BJ (cell line): ENCODE measurements at regions not wholly inside any gene's neighbourhood (a gene's known extent, or its start where the extent isn't known, plus 50 kb on each side); places are given as distances from the start of the nearest gene placed in this dataset.

ENCODE experiments used
- CTCF ChIA-PET: fragments of 350-600 bp; formaldehyde crosslinking; extraction: SDS; loops from one replicate; lab custom pipeline; 2021; ENCODE audit warnings: antibody characterized with exemption, inconsistent platforms; lab: Yijun Ruan, JAX
- POLR2A ChIA-PET: fragments of 300-600 bp; sonication (Branson Sonifier 250); formaldehyde crosslinking; extraction: SDS; loops from one replicate; lab custom pipeline; 2021; ENCODE audit warnings: antibody characterized with exemption; lab: Charles Lee
- DNase-seq: peaks from one replicate; pipeline ENCODE4 v3.0.0-alpha.2; 2011; ENCODE audit warnings: low read depth
- H3K27me3 ChIP-seq: 2 replicates; pipeline ENCODE4 v1.6.0; 2011; ENCODE audit warnings: low read length; ENCODE audit not compliant: control insufficient read depth, insufficient read depth
- H3K36me3 ChIP-seq: 2 replicates; pipeline ENCODE4 v1.5.1; 2011; ENCODE audit warnings: low read length; ENCODE audit not compliant: control insufficient read depth, insufficient read depth
- H3K4me3 ChIP-seq: 2 replicates; pipeline ENCODE4 v1.5.1; 2011; ENCODE audit warnings: low read depth, mild to moderate bottlenecking, control low read depth, low read length
- TF ChIP-seq, protein P1 (sequence below): IDR thresholded peaks from 2 replicates; pipeline ENCODE4 v1.5.1; 2011; ENCODE audit warnings: low read depth, mild to moderate bottlenecking, control low read depth, inconsistent platforms, low read length, moderate library complexity; ENCODE audit not compliant: insufficient read depth

DNA sequence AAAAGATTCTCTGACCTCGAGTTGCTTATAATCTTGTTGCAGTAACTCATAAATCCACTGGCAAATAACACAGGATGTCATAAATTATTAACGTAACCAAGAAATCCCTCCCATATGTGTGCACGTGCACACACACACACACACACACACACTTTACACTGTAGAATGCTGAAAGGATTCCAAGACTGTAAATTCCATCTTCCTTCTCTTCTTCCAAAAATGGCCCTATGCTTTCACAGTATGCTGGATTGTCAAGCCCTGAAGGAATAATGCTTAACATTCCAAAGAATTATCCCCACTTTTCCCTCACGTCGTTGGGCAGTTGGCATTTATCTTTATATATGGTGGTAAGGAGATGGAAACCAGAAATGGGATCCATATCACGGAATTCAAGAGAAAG lies 117.5 kb upstream of the CRIM1 start:
- TF ChIP-seq, protein P1, sequence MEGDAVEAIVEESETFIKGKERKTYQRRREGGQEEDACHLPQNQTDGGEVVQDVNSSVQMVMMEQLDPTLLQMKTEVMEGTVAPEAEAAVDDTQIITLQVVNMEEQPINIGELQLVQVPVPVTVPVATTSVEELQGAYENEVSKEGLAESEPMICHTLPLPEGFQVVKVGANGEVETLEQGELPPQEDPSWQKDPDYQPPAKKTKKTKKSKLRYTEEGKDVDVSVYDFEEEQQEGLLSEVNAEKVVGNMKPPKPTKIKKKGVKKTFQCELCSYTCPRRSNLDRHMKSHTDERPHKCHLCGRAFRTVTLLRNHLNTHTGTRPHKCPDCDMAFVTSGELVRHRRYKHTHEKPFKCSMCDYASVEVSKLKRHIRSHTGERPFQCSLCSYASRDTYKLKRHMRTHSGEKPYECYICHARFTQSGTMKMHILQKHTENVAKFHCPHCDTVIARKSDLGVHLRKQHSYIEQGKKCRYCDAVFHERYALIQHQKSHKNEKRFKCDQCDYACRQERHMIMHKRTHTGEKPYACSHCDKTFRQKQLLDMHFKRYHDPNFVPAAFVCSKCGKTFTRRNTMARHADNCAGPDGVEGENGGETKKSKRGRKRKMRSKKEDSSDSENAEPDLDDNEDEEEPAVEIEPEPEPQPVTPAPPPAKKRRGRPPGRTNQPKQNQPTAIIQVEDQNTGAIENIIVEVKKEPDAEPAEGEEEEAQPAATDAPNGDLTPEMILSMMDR: no peak
- Histone ChIP-seq H3K4me3 (no peak overlapping the region), H3K27me3 (no peaks in the 10 kb centered on the region; the same call in 1 of the 2 replicates), H3K36me3 (no peaks in the 10 kb centered on the region)
- DNase-seq: peak; percentile 19
- ChIA-PET POLR2A (interaction anchor here (0.6 to 1.0 kb wide), 2 partner anchors 115 to 225 kb away, joined by 3 read pairs; no protein-coding TSS in a partner anchor), CTCF (no interaction called here)

DNA sequence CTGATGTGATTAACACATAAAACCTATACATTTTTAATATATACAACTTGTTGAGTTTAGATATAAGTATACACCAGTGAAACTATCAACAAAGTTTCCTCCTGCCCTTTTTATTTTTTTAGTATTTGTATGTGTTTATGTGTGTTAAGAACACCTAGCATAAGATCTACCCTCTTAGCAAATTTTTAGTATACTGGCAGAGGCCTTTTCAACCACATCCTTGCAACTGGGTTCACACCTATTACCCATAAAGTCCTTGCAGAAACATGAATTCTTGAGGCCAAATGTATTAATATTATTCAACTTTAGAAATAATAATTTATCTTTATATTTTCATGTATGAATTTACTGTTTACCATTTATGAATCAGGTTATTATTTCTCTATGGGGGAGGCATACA lies 119.7 kb upstream of the CRIM1 start:
- H3K4me3 ChIP-seq: no peak overlapping the region
- H3K36me3 ChIP-seq: no peaks in the 10 kb centered on the region
- TF ChIP-seq, protein P1: no peak
- H3K27me3 ChIP-seq: no peaks in the 10 kb centered on the region; the same call in 1 of the 2 replicates
- CTCF ChIA-PET: no interaction called here
- no peak for DNase-seq
- POLR2A ChIA-PET: no interaction called here

DNA sequence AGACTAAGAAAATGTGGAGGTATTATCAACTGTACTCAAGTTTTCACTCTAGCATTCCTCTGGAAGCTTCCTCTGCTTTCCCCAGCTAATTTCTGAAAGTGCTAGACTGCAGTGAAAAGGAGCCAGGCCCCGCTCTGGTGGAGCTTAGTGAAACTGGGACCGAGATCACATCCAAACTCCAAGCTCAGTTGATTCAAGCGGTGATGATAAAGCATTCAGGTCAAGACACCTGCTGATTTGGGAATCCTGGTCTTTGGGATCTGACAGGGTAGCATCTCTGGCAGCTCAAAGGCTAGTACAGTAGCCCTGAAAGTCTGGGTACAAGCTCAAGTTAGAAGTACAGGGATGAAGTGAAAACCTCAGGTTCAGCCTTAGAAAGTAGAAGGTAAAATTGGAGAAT lies 120.2 kb upstream of the CRIM1 start:
- ChIA-PET CTCF (interaction anchor here (0.7 to 1.3 kb wide), 2 partner anchors 15 to 432 kb away, joined by 3 to 4 read pairs; no protein-coding TSS in a partner anchor), POLR2A (no interaction called here)
- H3K36me3 ChIP-seq: no peaks in the 10 kb centered on the region
- DNase-seq: no peak
- TF ChIP-seq, protein P1: no peak
- H3K27me3 ChIP-seq: no peaks in the 10 kb centered on the region; the same call in 1 of the 2 replicates
- H3K4me3 ChIP-seq: no peak overlapping the region

DNA sequence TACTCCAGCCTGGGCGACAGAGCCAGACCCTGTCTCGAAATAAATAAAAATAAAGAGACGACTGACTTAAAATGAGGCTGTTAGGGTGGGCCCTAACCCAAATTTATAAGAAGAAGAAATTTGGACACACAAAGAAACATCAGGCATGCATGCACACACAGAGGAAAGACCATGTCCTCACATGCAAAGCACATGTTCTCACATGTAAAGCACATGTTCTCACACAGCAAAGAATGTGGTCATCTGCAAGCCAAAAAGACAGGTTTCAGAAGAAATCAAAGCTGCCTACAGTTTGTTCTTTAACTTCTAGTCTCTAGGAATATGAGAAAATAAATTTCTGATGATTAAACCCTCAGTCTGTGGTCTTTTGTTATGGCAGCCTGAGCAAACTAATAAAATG lies 132.3 kb upstream of the CRIM1 start:
- H3K36me3 ChIP-seq: no peaks in the 10 kb centered on the region
- TF ChIP-seq, protein P1: no peak
- H3K4me3 ChIP-seq: no peak overlapping the region
- CTCF ChIA-PET: no interaction called here
- no peaks in the 10 kb centered on the region for H3K27me3 ChIP-seq
- POLR2A ChIA-PET: no interaction called here
- DNase-seq: no peak

DNA sequence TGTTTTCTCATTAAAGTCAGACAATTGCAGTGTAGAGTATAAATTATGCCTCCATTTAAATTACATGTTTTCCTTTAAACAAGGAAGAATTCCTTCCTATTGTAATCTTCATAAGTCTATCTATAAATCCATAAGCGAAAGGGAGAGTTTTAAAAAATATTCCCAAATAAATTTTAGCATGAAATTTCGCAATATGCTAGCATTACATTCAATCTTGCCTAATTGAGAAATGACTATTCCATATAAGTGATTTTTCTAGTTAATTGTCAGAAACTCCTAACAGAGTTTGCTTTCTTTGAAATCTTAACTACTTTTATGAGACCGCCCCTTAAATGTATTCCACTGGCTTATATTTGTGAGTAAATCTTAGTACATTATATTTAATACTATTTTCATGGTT lies 133.1 kb upstream of the CRIM1 start:
- H3K36me3 ChIP-seq: no peaks in the 10 kb centered on the region
- ChIA-PET POLR2A (no interaction called here), CTCF (no interaction called here)
- DNase-seq: no peak
- TF ChIP-seq, protein P1: no peak
- H3K27me3 ChIP-seq: no peaks in the 10 kb centered on the region
- no peak overlapping the region for H3K4me3 ChIP-seq
